ENCODE measurements at regions not wholly inside any gene's neighbourhood (a gene's known extent, or its start where the extent isn't known, plus 50 kb on each side); places are given as distances from the start of the nearest gene placed in this dataset.

GRCh38 chrX:113634565-113634964, 793.9 kb upstream of the AMOT start:
- Histone ChIP-seq H3K4me1 (no peaks in the 10 kb centered on the region), H3K4me3 (no peak overlapping the region), H3K27ac (no peak overlapping the region), H3K27me3 (no peaks in the 10 kb centered on the region), H3K9me3 (no peaks in the 10 kb centered on the region), H3K36me3 (no peaks in the 10 kb centered on the region)
- intact Hi-C loops (cut with DNase I) = no loop called here
- ATAC-seq (no peak), DNase-seq (no peak)
- TF ChIP-seq CTCF (IDR thresholded peaks at IDR 0.05) = no peak
- no peak for TF ChIP-seq POLR2A (IDR thresholded peaks at IDR 0.05)
- 30% methylated on average over 2 of the region's 2 CpGs for WGBS (ENCODE audit: insufficient coverage, low coverage, low lambda C conversion rate, missing lambda C conversion rate)

GRCh38 chrX:113629326-113629725, 788.7 kb upstream of the AMOT start:
- DNase-seq (no peak), ATAC-seq (no peak)
- no peaks in the 10 kb centered on the region for H3K36me3 ChIP-seq
- no peak for TF ChIP-seq CTCF (IDR thresholded peaks at IDR 0.05)
- TF ChIP-seq POLR2A (IDR thresholded peaks at IDR 0.05) = no peak
- H3K27me3 ChIP-seq = no peaks in the 10 kb centered on the region
- intact Hi-C loops (cut with DNase I) = no loop called here
- H3K9me3 ChIP-seq = no peaks in the 10 kb centered on the region
- H3K4me3 ChIP-seq = no peak overlapping the region
- 63% methylated on average over 3 of the region's 3 CpGs for WGBS (ENCODE audit: insufficient coverage, low coverage, low lambda C conversion rate, missing lambda C conversion rate)
- no peaks in the 10 kb centered on the region for H3K4me1 ChIP-seq
- H3K27ac ChIP-seq = no peak overlapping the region

- ATAC-seq (no peak), DNase-seq (no peak)
- Histone ChIP-seq H3K36me3 (no peaks in the 10 kb centered on the region), H3K4me3 (no peak overlapping the region), H3K9me3 (no peaks in the 10 kb centered on the region), H3K4me1 (no peaks in the 10 kb centered on the region), H3K27me3 (no peaks in the 10 kb centered on the region), H3K27ac (no peak overlapping the region)
- TF ChIP-seq CTCF (IDR thresholded peaks at IDR 0.05) = no peak
- TF ChIP-seq POLR2A (IDR thresholded peaks at IDR 0.05) = no peak
- WGBS (ENCODE audit: insufficient coverage, low coverage, low lambda C conversion rate, missing lambda C conversion rate) = 57% methylated on average over 6 of the region's 6 CpGs
- intact Hi-C loops (cut with DNase I) = no loop called here
These were observed 753.7 kb upstream of the AMOT start for GRCh38 chrX:113594123-113594841.

DNA sequence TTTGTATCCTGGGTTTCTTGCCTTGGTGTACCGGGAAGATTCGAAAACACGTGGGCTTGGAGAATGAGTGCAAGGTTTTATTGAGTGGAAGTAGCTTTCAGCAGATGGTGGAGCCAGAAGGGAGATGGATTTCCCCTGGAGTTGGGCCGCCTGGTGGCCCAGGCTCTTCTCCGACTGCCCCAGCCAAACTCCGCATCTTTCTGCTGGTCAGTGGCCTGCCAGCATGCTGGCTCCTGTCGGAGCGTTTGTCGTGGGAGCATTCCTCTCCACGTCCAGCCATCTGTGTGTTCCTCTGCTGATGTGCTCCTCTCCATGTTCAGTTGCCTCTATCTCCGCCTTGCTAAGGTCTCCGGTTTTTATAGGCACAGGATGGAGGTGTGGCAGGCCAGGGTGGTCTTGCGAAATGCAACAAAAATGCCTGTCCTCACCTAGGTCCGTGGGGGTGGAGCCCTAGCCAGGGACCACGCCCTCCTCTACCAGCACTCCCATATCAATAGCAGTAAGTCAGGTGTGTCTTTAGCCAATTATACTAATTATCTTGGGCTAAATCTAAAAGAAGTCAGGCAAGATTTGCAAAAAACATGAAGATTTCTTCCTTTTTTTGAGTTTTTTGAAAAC, 745.8 kb upstream of the AMOT start:
- intact Hi-C loops (cut with DNase I) = no loop called here
- H3K27ac ChIP-seq = no peak overlapping the region
- 59% methylated on average over 8 of the region's 15 CpGs for WGBS (ENCODE audit: insufficient coverage, low coverage, low lambda C conversion rate, missing lambda C conversion rate)
- DNase-seq (peak in 1 of 3 donors; percentile 32), ATAC-seq (no peak)
- no peaks in the 10 kb centered on the region for H3K9me3 ChIP-seq
- TF ChIP-seq POLR2A (IDR thresholded peaks at IDR 0.05) (no peak), CTCF (IDR thresholded peaks at IDR 0.05) (no peak)
- no peaks in the 10 kb centered on the region for H3K36me3 ChIP-seq
- no peaks in the 10 kb centered on the region for H3K4me1 ChIP-seq
- H3K27me3 ChIP-seq = no peaks in the 10 kb centered on the region
- H3K4me3 ChIP-seq = no peak overlapping the region

Measured in right lobe of liver (tissue), 6 donors.